Trophoblast cell (in vitro differentiated cells and primary cell): ENCODE measurements at regions not wholly inside any gene's neighbourhood (a gene's known extent, or its start where the extent isn't known, plus 50 kb on each side); places are given as distances from the start of the nearest gene placed in this dataset.

ENCODE experiments used
- DNase-seq, 2 donors: peaks; one replicate each; pipeline ENCODE4 v3.0.0-alpha.2; 2016
- H2AFZ ChIP-seq: 2 replicates; pipeline ENCODE4 v1.6.1; 2013; ENCODE audit warnings: low read length, moderate library complexity, mild to moderate bottlenecking; ENCODE audit not compliant: insufficient read depth, poor library complexity
- H2AK5ac ChIP-seq: 2 replicates; pipeline ENCODE4 v1.6.1; 2013; ENCODE audit warnings: mild to moderate bottlenecking, low read length
- H2BK120ac ChIP-seq: 2 replicates; pipeline ENCODE4 v1.6.1; 2013; ENCODE audit warnings: low read length, mild to moderate bottlenecking, moderate library complexity; ENCODE audit not compliant: insufficient read depth, poor library complexity
- H2BK12ac ChIP-seq: 2 replicates; pipeline ENCODE4 v1.6.1; 2013; ENCODE audit warnings: mild to moderate bottlenecking, low read length, moderate library complexity
- H2BK5ac ChIP-seq: 2 replicates; pipeline ENCODE4 v1.6.1; 2013; ENCODE audit warnings: low read length, low read depth, moderate library complexity, mild to moderate bottlenecking; ENCODE audit not compliant: poor library complexity
- H3K14ac ChIP-seq: 2 replicates; pipeline ENCODE4 v1.6.1; 2013; ENCODE audit warnings: mild to moderate bottlenecking, low read length
- H3K18ac ChIP-seq: 2 replicates; pipeline ENCODE4 v1.6.1; 2013; ENCODE audit warnings: mild to moderate bottlenecking, low read length
- H3K23ac ChIP-seq: 2 replicates; pipeline ENCODE4 v1.6.1; 2013; ENCODE audit warnings: low read length
- H3K27ac ChIP-seq: 2 replicates; pipeline ENCODE4 v1.5.1; 2013; ENCODE audit warnings: low read depth, mild to moderate bottlenecking, inconsistent platforms, low read length, moderate library complexity
- H3K27me3 ChIP-seq: 2 replicates; pipeline ENCODE4 v1.6.1; 2013; ENCODE audit warnings: inconsistent platforms, mild to moderate bottlenecking, low read length, moderate library complexity; ENCODE audit not compliant: insufficient read depth
- H3K36me3 ChIP-seq, 2 experiments: 1 replicate in 1 of 2; 2 replicates in 1 of 2; pipeline ENCODE4 v1.6.1; 2013; ENCODE audit warnings: low read length in 2 of 2, mild to moderate bottlenecking in 2 of 2, moderate library complexity in 1 of 2; ENCODE audit not compliant: insufficient read depth in 2 of 2, control insufficient read depth in 1 of 2
- H3K4ac ChIP-seq: 2 replicates; pipeline ENCODE4 v1.6.1; 2013; ENCODE audit warnings: low read depth, mild to moderate bottlenecking, low read length, moderate library complexity
- H3K4me1 ChIP-seq, 2 experiments: 1 replicate in 1 of 2; 2 replicates in 1 of 2; pipeline ENCODE4 v1.6.1; 2013; ENCODE audit warnings: low read length in 2 of 2, mild to moderate bottlenecking in 2 of 2, moderate library complexity in 1 of 2; ENCODE audit not compliant: insufficient read depth in 2 of 2, control insufficient read depth in 1 of 2
- H3K4me2 ChIP-seq: 2 replicates; pipeline ENCODE4 v1.6.1; 2013; ENCODE audit warnings: inconsistent platforms, mild to moderate bottlenecking, low read length, moderate library complexity
- H3K4me3 ChIP-seq: 2 replicates; pipeline ENCODE4 v1.5.1; 2013; ENCODE audit warnings: mild to moderate bottlenecking, low read depth, low read length, inconsistent platforms
- H3K79me1 ChIP-seq: one replicate; pipeline ENCODE4 v1.6.1; 2013; ENCODE audit warnings: low read length
- H3K79me2 ChIP-seq: 2 replicates; pipeline ENCODE4 v1.6.1; 2013; ENCODE audit warnings: low read length, mild to moderate bottlenecking; ENCODE audit not compliant: control insufficient read depth, insufficient read depth, poor library complexity
- H3K9ac ChIP-seq: 2 replicates; pipeline ENCODE4 v1.6.1; 2013; ENCODE audit warnings: mild to moderate bottlenecking, low read length
- H3K9me3 ChIP-seq: 2 replicates; pipeline ENCODE4 v1.6.1; 2013; ENCODE audit warnings: low read depth, mild to moderate bottlenecking, control low read depth, inconsistent platforms, low read length; ENCODE audit not compliant: insufficient read depth
- H4K12ac ChIP-seq: 2 replicates; pipeline ENCODE4 v1.6.1; 2013; ENCODE audit warnings: low read depth, mild to moderate bottlenecking, low read length, moderate library complexity
- H4K8ac ChIP-seq: 2 replicates; pipeline ENCODE4 v1.6.1; 2013; ENCODE audit warnings: low read depth, mild to moderate bottlenecking, low read length, moderate library complexity
- H4K91ac ChIP-seq: one replicate; pipeline ENCODE4 v1.6.1; 2013; ENCODE audit warnings: low read depth, mild to moderate bottlenecking, low read length, moderate library complexity
- WGBS: extraction: QIAGEN DNeasy Blood & Tissue Kit; methylation state at CpG from one replicate; pipeline ENCODE4 v1.1.7; 2013; ENCODE audit warnings: missing lambda C conversion rate; ENCODE audit not compliant: insufficient read length, insufficient coverage; ENCODE audit errors: extremely low coverage; 5-methylcytosine and 5-hydroxymethylcytosine counted together

- Histone ChIP-seq H3K23ac (no peak overlapping the region), H3K9ac (no peak overlapping the region), H3K79me2 (no peaks in the 10 kb centered on the region), H2BK5ac (no peak overlapping the region), H3K4me2 (no peak overlapping the region), H3K18ac (no peak overlapping the region), H3K4me3 (no peak overlapping the region), H4K91ac (no peak overlapping the region), H3K9me3 (no peaks in the 10 kb centered on the region), H2BK120ac (no peak overlapping the region), H3K36me3 (no peaks in the 10 kb centered on the region), H4K12ac (no peak overlapping the region), H3K4me1 (no peaks in the 10 kb centered on the region), H4K8ac (no peak overlapping the region), H3K27ac (no peak overlapping the region), H3K4ac (no peak overlapping the region), H2BK12ac (no peak overlapping the region), H3K79me1 (no peaks in the 10 kb centered on the region), H2AK5ac (no peak overlapping the region), H3K14ac (no peak overlapping the region), H3K27me3 (no peaks in the 10 kb centered on the region), H2AFZ (no peak overlapping the region)
- no CpG with 5 or more reads among the region's 1 CpG for WGBS
- no peak for DNase-seq
Measured at GRCh38 chr4:143133977-143134376, 50.7 kb upstream of the USP38 start.
